Retinal pigment epithelial cell (primary cell): ENCODE measurements at regions not wholly inside any gene's neighbourhood (a gene's known extent, or its start where the extent isn't known, plus 50 kb on each side); places are given as distances from the start of the nearest gene placed in this dataset.
"Not testable (repeated sequence)": the region's sequence is repeated elsewhere in the genome, so short reads cannot be mapped to it uniquely, and the experiment has no call there.

Source experiments
- DNase-seq: peaks from one replicate; pipeline ENCODE4 v3.0.0-alpha.2; 2010; ENCODE audit warnings: low read depth
- H3K4me3 ChIP-seq: 2 replicates; pipeline ENCODE4 v1.5.1; 2011; ENCODE audit warnings: mild to moderate bottlenecking, low read length, control low read depth, moderate library complexity
- TF ChIP-seq, protein P1 (sequence below): conservative IDR thresholded peaks from 2 replicates; pipeline ENCODE4 v1.5.1; 2011; ENCODE audit warnings: low read depth, low read length, control low read depth, inconsistent platforms

DNA sequence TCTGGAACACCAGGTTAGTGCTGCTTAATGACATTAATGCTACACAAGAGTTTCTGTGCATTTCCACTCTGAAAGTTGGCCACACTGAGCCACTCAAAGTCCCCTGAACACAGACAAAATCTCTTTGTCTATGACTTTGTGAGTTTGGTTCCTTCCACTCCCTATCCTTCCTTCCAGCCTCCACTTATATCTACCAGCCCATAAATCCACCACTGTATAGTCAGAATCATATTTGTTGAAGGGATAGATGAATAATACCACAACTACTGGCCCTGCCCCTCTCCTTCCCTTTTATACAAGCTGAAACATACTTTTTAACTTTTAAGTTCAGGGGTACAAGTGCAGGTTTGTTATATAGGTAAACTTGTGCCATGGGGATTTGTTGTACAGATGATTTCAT, 127.5 kb downstream of the ABHD5 start:
- DNase-seq: no peak
- H3K4me3 ChIP-seq: no peak overlapping the region
- TF ChIP-seq, protein P1, sequence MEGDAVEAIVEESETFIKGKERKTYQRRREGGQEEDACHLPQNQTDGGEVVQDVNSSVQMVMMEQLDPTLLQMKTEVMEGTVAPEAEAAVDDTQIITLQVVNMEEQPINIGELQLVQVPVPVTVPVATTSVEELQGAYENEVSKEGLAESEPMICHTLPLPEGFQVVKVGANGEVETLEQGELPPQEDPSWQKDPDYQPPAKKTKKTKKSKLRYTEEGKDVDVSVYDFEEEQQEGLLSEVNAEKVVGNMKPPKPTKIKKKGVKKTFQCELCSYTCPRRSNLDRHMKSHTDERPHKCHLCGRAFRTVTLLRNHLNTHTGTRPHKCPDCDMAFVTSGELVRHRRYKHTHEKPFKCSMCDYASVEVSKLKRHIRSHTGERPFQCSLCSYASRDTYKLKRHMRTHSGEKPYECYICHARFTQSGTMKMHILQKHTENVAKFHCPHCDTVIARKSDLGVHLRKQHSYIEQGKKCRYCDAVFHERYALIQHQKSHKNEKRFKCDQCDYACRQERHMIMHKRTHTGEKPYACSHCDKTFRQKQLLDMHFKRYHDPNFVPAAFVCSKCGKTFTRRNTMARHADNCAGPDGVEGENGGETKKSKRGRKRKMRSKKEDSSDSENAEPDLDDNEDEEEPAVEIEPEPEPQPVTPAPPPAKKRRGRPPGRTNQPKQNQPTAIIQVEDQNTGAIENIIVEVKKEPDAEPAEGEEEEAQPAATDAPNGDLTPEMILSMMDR: no peak

GRCh38 chr3:43838009-43838758, 147.4 kb downstream of the ABHD5 start:
- DNase-seq: no peak
- TF ChIP-seq, protein P1: no peak
- H3K4me3 ChIP-seq: no peak overlapping the region

DNA sequence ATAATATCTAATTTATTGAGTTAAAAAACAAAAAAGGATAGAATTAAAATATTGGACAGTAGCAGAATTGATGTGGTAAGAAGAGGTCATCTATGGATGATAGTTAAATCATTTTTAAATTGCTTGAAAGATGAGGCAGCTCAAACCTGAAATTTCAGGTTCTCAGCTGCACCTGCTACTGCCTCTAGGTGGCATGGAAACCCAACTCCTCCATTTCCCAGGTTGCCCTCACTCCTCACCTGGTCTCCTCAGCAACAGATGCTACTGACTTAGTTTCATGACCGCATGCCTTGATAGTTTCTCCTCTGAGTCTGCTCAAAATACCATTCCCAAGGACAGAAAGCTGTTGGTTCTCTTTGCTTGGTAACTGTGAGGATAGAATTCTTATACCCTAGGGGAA, 148.1 kb downstream of the ABHD5 start:
- TF ChIP-seq, protein P1: peak; percentile 41
- DNase-seq: no peak
- no peak overlapping the region for H3K4me3 ChIP-seq

DNA sequence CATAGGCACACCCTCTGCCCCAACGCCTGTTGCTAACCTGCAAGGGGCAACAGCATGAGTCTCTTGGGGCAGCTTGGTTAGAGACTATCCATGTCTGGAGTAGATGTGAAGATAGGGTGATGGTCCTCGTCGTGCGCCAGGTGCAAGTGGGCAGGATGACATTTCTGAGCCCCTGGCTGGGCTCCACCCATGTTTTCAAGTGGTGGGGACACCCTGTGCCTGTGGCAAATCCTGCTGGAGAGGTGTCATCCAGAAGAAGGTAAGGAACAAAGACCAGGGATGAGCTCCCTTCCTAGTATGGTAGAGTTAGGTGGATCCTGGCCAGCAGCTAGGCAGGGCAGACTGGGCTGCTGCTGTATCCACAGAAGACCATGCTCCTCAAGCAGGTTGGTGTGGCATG, 152.6 kb downstream of the ABHD5 start:
- no peak overlapping the region for H3K4me3 ChIP-seq
- TF ChIP-seq, protein P1: no peak
- no peak for DNase-seq

DNA sequence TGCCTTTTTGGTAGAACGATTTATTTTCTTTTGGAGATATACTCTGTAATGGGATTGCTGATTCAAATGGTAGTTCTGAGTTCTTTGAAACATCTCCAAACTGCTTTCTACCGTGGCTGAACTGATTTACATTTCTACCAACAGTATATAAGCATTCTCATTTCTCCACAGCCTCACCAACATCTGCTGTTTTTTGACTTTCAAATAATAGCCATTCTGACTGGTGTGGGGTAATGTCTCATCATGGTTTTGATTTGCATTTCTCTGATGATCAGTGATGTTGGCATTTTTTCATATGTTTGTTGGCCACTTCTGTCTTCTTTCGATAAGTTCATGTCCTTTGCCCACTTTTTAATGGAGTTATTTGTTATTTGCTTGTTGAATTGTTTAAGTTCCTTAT, 154.0 kb downstream of the ABHD5 start:
- no peak for DNase-seq
- H3K4me3 ChIP-seq: no peak overlapping the region
- TF ChIP-seq, protein P1: no peak

DNA sequence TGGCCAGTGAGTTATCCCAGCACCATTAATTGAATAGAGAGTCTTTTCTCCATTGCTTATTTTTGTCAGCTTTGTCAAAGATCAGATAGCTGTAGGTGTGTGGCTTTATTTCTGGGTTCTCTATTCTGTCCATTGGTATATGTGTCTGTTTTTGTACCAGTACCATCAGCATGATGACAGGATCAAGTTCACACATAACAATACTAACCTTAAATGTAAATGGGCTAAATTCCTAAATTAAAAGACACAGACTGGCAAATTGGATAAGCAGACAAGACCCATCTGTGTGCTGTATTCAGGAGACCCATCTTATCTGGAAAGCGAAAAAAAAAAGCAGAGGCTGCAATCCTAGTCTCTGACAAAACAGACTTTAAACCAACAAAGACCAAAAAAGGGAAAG, 154.8 kb downstream of the ABHD5 start:
- H3K4me3 ChIP-seq, DNase-seq: not testable (repeated sequence)

DNA sequence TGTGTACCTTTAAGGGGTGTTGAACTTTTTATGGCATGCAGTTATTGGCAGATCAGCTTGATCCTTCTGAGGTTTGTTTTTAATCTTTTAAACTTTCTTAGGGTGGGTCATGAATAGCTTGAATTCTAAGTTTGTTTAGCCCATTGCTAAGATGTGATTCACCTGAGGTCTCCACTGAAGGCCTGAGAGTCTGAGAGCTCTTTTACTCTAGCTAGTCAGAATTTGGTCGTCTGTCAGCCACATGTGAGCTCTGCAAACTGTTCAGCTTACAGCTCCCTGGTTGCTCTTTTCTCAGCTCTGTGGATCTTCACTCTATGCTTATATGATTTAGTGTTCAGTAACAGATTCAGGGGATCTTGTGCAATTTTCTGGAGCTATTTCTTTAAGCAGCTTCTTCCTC, 161.3 kb downstream of the ABHD5 start:
- DNase-seq: no peak

More for the DNA sequence above, 161.3 kb downstream of the ABHD5 start:
- TF ChIP-seq, protein P1: no peak
- no peak overlapping the region for H3K4me3 ChIP-seq
